ENCODE measurements at regions not wholly inside any gene's neighbourhood (a gene's known extent, or its start where the extent isn't known, plus 50 kb on each side); places are given as distances from the start of the nearest gene placed in this dataset.

GRCh38 chr18:2304378-2305175 is 266.7 kb downstream of the METTL4 start:
- TF ChIP-seq GATA2 (IDR thresholded peaks at IDR 0.05; ENCODE audit: low read depth, low read length) (no peak), GATA3 (IDR thresholded peaks at IDR 0.05; ENCODE audit: low read depth, low read length) (no peak)
